ENCODE measurements at regions not wholly inside any gene's neighbourhood (a gene's known extent, or its start where the extent isn't known, plus 50 kb on each side); places are given as distances from the start of the nearest gene placed in this dataset.

- TF ChIP-seq CTCF (IDR thresholded peaks at IDR 0.05) (no peak), EZH2 (IDR thresholded peaks at IDR 0.05; ENCODE audit: borderline replicate concordance, insufficient read depth, low read depth, low read length, poor library complexity, severe bottlenecking) (no peak)
Observed at GRCh38 chr3:154590675-154591384, 160.8 kb upstream of the GPR149 start.

All from B cell (primary cell).